Umbilical cord (tissue), 1 donor: ENCODE measurements at regions not wholly inside any gene's neighbourhood (a gene's known extent, or its start where the extent isn't known, plus 50 kb on each side); places are given as distances from the start of the nearest gene placed in this dataset.

Source experiments
- DNase-seq: peaks from one replicate; pipeline ENCODE4 v3.0.0-alpha.2; 2015; ENCODE audit warnings: low spot score

DNA sequence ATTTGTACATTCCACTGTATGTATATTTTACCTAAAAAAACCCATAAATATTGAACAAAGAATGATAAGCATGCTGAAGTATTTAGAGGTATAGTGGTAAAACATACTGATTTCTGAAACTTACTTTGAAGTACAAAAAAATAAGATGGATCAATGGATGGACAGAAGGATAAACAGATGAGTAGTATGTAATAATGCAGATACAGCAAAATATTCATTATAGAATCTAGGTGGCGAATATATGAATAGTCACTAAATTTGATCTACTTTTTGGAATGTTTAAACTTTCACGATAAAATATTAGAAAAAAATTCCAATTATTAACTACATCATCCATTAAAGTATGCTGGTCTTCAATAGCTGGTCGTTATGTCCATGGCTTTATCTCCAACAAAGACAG, 51.9 kb upstream of the GNB4 start:
- DNase-seq, result no peak

- no peak for DNase-seq
These were observed 52.4 kb upstream of the GNB4 start for GRCh38 chr3:179503640-179504039.

DNA sequence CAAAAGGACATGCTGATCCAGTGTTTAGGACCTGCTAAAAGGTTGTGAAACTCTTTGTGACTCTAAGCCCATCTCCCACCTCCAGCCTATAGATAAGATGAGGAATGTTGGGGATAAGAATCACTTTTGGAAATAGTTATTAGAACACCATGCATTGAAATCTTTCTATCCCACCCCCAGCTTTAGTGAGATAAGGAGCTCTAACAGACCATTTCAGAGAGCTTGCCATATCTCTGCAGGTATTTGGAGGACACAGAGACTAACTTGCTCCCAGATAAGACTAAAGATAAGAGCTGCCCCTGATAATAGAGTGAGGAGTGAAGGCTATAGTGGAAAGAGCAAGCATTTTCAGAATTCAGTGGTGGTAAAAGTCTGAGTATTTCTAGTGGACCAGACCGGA, 53.1 kb upstream of the GNB4 start:
- DNase-seq, result no peak

- no peak for DNase-seq
These were observed 54.3 kb upstream of the GNB4 start for GRCh38 chr3:179505534-179505933.

DNA sequence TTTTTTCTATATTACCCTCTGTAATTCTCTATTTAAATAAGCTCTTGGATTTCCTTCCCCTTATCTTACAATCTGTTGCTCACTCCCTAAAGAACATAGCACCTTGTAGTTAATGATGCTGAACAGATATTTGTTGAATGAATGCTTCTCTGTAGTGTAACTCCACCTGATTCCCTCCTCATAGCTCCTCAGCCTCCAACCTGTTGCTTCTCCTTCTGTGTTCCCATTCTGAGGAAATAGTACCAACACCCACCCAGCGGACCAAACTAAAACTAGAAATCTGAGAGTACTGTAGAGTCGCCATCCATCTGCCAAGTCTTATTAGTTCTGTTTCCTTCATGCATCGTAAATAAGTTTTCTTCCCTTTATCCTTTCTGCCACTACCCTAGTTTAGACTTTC, 55.5 kb upstream of the GNB4 start:
- DNase-seq, result no peak

DNA sequence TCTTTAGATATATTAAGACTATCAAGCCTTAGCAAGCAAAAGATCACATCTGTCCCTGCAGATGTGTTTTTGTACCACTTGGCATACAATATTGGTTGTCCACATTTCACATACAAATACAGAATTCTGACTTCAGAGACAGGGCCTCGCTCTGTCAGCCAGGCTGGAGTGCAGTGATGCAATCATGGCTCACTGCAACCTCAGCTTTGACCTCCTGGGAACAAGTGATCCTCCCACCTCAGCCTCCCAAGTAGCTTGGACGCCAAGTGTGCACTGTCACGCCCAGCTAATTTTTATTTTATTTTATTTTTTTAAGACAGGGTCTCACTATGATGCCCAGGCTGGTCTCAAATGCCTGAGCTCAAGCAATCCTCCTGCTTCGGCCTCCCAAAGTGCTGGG, 53.0 kb upstream of the ACTL6A start:
- DNase-seq, result no peak

- no peak for DNase-seq
These were observed 52.2 kb upstream of the ACTL6A start for GRCh38 chr3:179510496-179510895.

- DNase-seq, result peak; percentile 3
These were observed 50.3 kb upstream of the ACTL6A start for GRCh38 chr3:179512378-179512777.
